NCI-H146 (cell line): ENCODE measurements at regions not wholly inside any gene's neighbourhood (a gene's known extent, or its start where the extent isn't known, plus 50 kb on each side); places are given as distances from the start of the nearest gene placed in this dataset.
A peak's percentile ranks its signal among the peaks of the same experiment; 100 is the strongest.

ENCODE experiments used
- DNase-seq: peaks from one replicate; lab custom pipeline; 2025; lab: John Stamatoyannopoulos, UW

- DNase-seq = peak; percentile 8
Measured at GRCh38 chr14:61192989-61193388, 88.1 kb downstream of the TMEM30B start.

- DNase-seq = no peak
Measured at GRCh38 chr14:61191733-61192132, 89.4 kb downstream of the TMEM30B start.

- no peak for DNase-seq
Measured at GRCh38 chr14:61190341-61190740, 90.8 kb downstream of the TMEM30B start.

GRCh38 chr14:61188978-61189808 is 91.9 kb downstream of the TMEM30B start:
- peak; percentile 49 for DNase-seq

GRCh38 chr14:61188196-61188595 is 92.9 kb downstream of the TMEM30B start:
- no peak for DNase-seq

- DNase-seq = peak; percentile 12
Measured at GRCh38 chr14:61187196-61187905, 93.8 kb downstream of the TMEM30B start.

- DNase-seq = no peak
Measured at GRCh38 chr14:61186341-61187195, 94.6 kb downstream of the TMEM30B start.

- DNase-seq = no peak
Measured at GRCh38 chr14:61185534-61185933, 95.6 kb downstream of the TMEM30B start.

GRCh38 chr14:61184112-61184511 is 97.0 kb downstream of the TMEM30B start:
- DNase-seq = no peak

- DNase-seq = peak; percentile 34
Measured at GRCh38 chr14:61183196-61183885, 97.8 kb downstream of the TMEM30B start.

- DNase-seq = no peak
Measured at GRCh38 chr14:61179796-61180398, 101.2 kb downstream of the TMEM30B start.

- no peak for DNase-seq
Measured at GRCh38 chr14:61179061-61179690, 102.0 kb downstream of the TMEM30B start.

GRCh38 chr14:61178226-61179060 is 102.7 kb downstream of the TMEM30B start:
- DNase-seq = no peak

- no peak for DNase-seq
Measured at GRCh38 chr14:61177279-61178225, 103.6 kb downstream of the TMEM30B start.

- DNase-seq = no peak
Measured at GRCh38 chr14:61176686-61177085, 104.5 kb downstream of the TMEM30B start.

GRCh38 chr14:61174987-61175386 is 106.2 kb downstream of the TMEM30B start:
- DNase-seq = no peak

- no peak for DNase-seq
Measured at GRCh38 chr14:61174441-61174891, 106.7 kb downstream of the TMEM30B start.

GRCh38 chr14:61171727-61172126 is 109.4 kb downstream of the TMEM30B start:
- no peak for DNase-seq

GRCh38 chr14:61168141-61168540 is 113.0 kb downstream of the TMEM30B start:
- no peak for DNase-seq
